A549 (cell line): ENCODE measurements at regions not wholly inside any gene's neighbourhood (a gene's known extent, or its start where the extent isn't known, plus 50 kb on each side); places are given as distances from the start of the nearest gene placed in this dataset.

ENCODE experiments used
- BHLHE40 ChIP-seq: IDR thresholded peaks from 2 replicates; pipeline ENCODE4 v1.6.1; 2012; ENCODE audit warnings: low read depth, low read length, inconsistent platforms
- EP300 ChIP-seq, 2 experiments: fragments of >200 bp; sonication (Bioruptor Twin); formaldehyde crosslinking; IDR thresholded peaks; 2 replicates in 1 of 2; 3 replicates in 1 of 2; pipeline ENCODE4 v1.6.1; 2016 to 2017
- ESRRA ChIP-seq: fragments of 150-350 bp; IDR thresholded peaks from 2 replicates; pipeline ENCODE4 v1.6.1; 2014; ENCODE audit warnings: mild to moderate bottlenecking, low read length, borderline replicate concordance
- GATA3 ChIP-seq: IDR thresholded peaks from 2 replicates; pipeline ENCODE4 v1.6.1; 2012; ENCODE audit warnings: borderline replicate concordance
- HOXB5 ChIP-seq: fragments of 250-450 bp; sonication (Bioruptor Pico); IDR thresholded peaks from 2 replicates; pipeline ENCODE4 v1.5.0; 2020; ENCODE audit warnings: mild to moderate bottlenecking, moderate library complexity
- MYC ChIP-seq: IDR thresholded peaks from 2 replicates; pipeline ENCODE4 v1.6.1; 2012; ENCODE audit warnings: mild to moderate bottlenecking, inconsistent platforms, low read length, improper control_type of control experiment, borderline replicate concordance
- SMC3 ChIP-seq: fragments of >200 bp; sonication (Bioruptor Twin); formaldehyde crosslinking; IDR thresholded peaks from 3 replicates; pipeline ENCODE4 v1.6.1; 2018; ENCODE audit warnings: inconsistent platforms
- TP53 ChIP-seq: fragments of 250-450 bp; sonication (Bioruptor Pico); IDR thresholded peaks from 2 replicates; pipeline ENCODE4 v1.5.0; 2021; ENCODE audit warnings: mild to moderate bottlenecking, moderate library complexity
- TF ChIP-seq, protein P1 (sequence below): IDR thresholded peaks from 2 replicates; pipeline ENCODE4 v1.6.1; 2012
- TF ChIP-seq, protein P2 (sequence below): fragments of >200 bp; sonication (Bioruptor Twin); formaldehyde crosslinking; IDR thresholded peaks from 3 replicates; pipeline ENCODE4 v1.5.1; 2016
- TF ChIP-seq, protein P3 (sequence below): IDR thresholded peaks from 2 replicates; pipeline ENCODE4 v1.6.1; 2012

DNA sequence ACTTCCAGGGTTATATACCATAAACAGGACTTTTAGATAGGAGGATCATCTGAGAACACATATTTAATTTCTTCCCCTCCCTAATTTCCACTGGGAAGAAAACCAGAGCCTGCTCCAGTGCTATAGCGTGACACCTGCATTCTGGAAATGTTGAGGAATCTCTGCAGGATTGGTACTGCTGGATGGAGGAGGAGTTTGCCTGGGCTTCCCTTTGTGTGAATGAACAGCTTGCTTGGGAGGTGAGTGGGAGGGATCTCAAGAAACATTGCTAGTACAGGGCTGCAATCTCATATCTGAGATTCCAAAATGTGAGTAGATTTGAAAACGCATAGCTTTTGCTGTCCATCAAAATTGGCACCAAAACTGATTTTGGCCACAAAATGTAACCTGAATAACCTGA lies 295.9 kb upstream of the RGMA start:
- TF ChIP-seq TP53: no peak
- TF ChIP-seq, protein P1, sequence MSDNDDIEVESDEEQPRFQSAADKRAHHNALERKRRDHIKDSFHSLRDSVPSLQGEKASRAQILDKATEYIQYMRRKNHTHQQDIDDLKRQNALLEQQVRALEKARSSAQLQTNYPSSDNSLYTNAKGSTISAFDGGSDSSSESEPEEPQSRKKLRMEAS: no peak
- no peak for TF ChIP-seq HOXB5 (CRISPR knock-in tag)
- no peak for TF ChIP-seq EP300 (IDR thresholded peaks at IDR 0.05)
- TF ChIP-seq, protein P2, sequence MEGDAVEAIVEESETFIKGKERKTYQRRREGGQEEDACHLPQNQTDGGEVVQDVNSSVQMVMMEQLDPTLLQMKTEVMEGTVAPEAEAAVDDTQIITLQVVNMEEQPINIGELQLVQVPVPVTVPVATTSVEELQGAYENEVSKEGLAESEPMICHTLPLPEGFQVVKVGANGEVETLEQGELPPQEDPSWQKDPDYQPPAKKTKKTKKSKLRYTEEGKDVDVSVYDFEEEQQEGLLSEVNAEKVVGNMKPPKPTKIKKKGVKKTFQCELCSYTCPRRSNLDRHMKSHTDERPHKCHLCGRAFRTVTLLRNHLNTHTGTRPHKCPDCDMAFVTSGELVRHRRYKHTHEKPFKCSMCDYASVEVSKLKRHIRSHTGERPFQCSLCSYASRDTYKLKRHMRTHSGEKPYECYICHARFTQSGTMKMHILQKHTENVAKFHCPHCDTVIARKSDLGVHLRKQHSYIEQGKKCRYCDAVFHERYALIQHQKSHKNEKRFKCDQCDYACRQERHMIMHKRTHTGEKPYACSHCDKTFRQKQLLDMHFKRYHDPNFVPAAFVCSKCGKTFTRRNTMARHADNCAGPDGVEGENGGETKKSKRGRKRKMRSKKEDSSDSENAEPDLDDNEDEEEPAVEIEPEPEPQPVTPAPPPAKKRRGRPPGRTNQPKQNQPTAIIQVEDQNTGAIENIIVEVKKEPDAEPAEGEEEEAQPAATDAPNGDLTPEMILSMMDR: no peak
- no peak for TF ChIP-seq ESRRA
- no peak for TF ChIP-seq SMC3
- TF ChIP-seq, protein P3, sequence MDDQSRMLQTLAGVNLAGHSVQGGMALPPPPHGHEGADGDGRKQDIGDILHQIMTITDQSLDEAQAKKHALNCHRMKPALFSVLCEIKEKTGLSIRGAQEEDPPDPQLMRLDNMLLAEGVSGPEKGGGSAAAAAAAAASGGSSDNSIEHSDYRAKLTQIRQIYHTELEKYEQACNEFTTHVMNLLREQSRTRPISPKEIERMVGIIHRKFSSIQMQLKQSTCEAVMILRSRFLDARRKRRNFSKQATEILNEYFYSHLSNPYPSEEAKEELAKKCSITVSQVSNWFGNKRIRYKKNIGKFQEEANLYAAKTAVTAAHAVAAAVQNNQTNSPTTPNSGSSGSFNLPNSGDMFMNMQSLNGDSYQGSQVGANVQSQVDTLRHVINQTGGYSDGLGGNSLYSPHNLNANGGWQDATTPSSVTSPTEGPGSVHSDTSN: no peak
- TF ChIP-seq MYC: no peak
- no peak for TF ChIP-seq BHLHE40
- no peak for TF ChIP-seq GATA3
